IMR-90 (cell line): ENCODE measurements at regions not wholly inside any gene's neighbourhood (a gene's known extent, or its start where the extent isn't known, plus 50 kb on each side); places are given as distances from the start of the nearest gene placed in this dataset.

ENCODE experiments used
- ATAC-seq: fragments of 200-7000 bp; cut with Tn5 transposase; 2 replicates; pipeline ENCODE4 v1.9.1; 2020; ENCODE audit warnings: low read depth, mild to moderate bottlenecking, moderate library complexity
- BruUV-seq: library from RNA; stranded (reverse); fragments of 400-500 nt; replicated peaks from 2 replicates; lab custom pipeline; 2021; lab: Mats Ljungman, UMichigan
- CTCF ChIA-PET: fragments of 300-600 bp; formaldehyde crosslinking; extraction: SDS; loops from one replicate; lab custom pipeline; 2021; ENCODE audit warnings: antibody characterized with exemption; lab: Yijun Ruan, JAX
- POLR2A ChIA-PET: fragments of 300-600 bp; sonication (Branson Sonifier 250); formaldehyde crosslinking; loops from one replicate; lab custom pipeline; 2022; ENCODE audit warnings: antibody characterized with exemption; ENCODE audit not compliant: unreplicated experiment; lab: Charles Lee
- DNase-seq: peaks from one replicate; pipeline ENCODE4 v3.0.0; 2013
- H2AFZ ChIP-seq: replicated peaks from 2 replicates; pipeline ENCODE3; 2013; ENCODE audit warnings: low read length, mild to moderate bottlenecking; ENCODE audit not compliant: poor library complexity
- H2AK5ac ChIP-seq: 2 replicates; pipeline ENCODE4 v1.6.1; 2013; ENCODE audit warnings: low read depth, low read length, inconsistent platforms
- H2AK9ac ChIP-seq: replicated peaks from 2 replicates; pipeline ENCODE3; 2013; ENCODE audit warnings: mild to moderate bottlenecking, low read depth, low read length, moderate library complexity; ENCODE audit not compliant: poor library complexity
- H2BK120ac ChIP-seq: 2 replicates; pipeline ENCODE4 v1.6.1; 2013; ENCODE audit warnings: low read depth, low read length, inconsistent platforms
- H2BK15ac ChIP-seq: 3 replicates; pipeline ENCODE4 v1.6.1; 2013; ENCODE audit warnings: low read depth, low read length, inconsistent platforms
- H2BK20ac ChIP-seq: 2 replicates; pipeline ENCODE4 v1.6.1; 2013; ENCODE audit warnings: low read depth, mild to moderate bottlenecking, inconsistent platforms, low read length, moderate library complexity
- H2BK5ac ChIP-seq: 2 replicates; pipeline ENCODE4 v1.6.1; 2013; ENCODE audit warnings: mild to moderate bottlenecking, low read depth, low read length, inconsistent platforms; ENCODE audit not compliant: poor library complexity, severe bottlenecking
- H3K14ac ChIP-seq: replicated peaks from 2 replicates; pipeline ENCODE4 v1.6.1; 2013; ENCODE audit warnings: low read depth, low read length, inconsistent platforms
- H3K18ac ChIP-seq: 2 replicates; pipeline ENCODE4 v1.6.1; 2013; ENCODE audit warnings: low read depth, low read length, control low read depth
- H3K23ac ChIP-seq: 2 replicates; pipeline ENCODE4 v1.6.1; 2013; ENCODE audit warnings: low read depth, low read length, inconsistent platforms
- H3K27ac ChIP-seq: 2 replicates; pipeline ENCODE4 v1.5.1; 2013; ENCODE audit warnings: mild to moderate bottlenecking, control low read depth, low read length; ENCODE audit not compliant: insufficient read depth
- H3K27me3 ChIP-seq: 2 replicates; pipeline ENCODE4 v1.6.1; 2013; ENCODE audit warnings: low read length; ENCODE audit not compliant: control insufficient read depth, insufficient read depth
- H3K36me3 ChIP-seq: 2 replicates; pipeline ENCODE4 v1.6.1; 2013; ENCODE audit warnings: low read length, mixed read lengths; ENCODE audit not compliant: control insufficient read depth, insufficient read depth
- H3K4ac ChIP-seq: 2 replicates; pipeline ENCODE4 v1.6.1; 2013; ENCODE audit warnings: low read depth, low read length, inconsistent platforms
- H3K4me1 ChIP-seq: 2 replicates; pipeline ENCODE4 v1.6.1; 2013; ENCODE audit warnings: low read length, mixed read lengths; ENCODE audit not compliant: control insufficient read depth, insufficient read depth
- H3K4me2 ChIP-seq: 2 replicates; pipeline ENCODE4 v1.6.1; 2013; ENCODE audit warnings: low read depth, mild to moderate bottlenecking, control low read depth, low read length, moderate library complexity
- H3K4me3 ChIP-seq: 2 replicates; pipeline ENCODE4 v1.5.1; 2013; ENCODE audit warnings: low read depth, mild to moderate bottlenecking, control low read depth, low read length, moderate library complexity; ENCODE audit not compliant: insufficient read depth
- H3K56ac ChIP-seq: 2 replicates; pipeline ENCODE4 v1.6.1; 2013; ENCODE audit warnings: low read length, inconsistent platforms; ENCODE audit not compliant: insufficient read depth; ENCODE audit errors: extremely low read depth
- H3K79me1 ChIP-seq, 2 experiments: 2 replicates each; pipeline ENCODE4 v1.6.1; 2013; ENCODE audit warnings: low read length in 2 of 2, inconsistent platforms in 1 of 2, low read depth in 1 of 2
- H3K9ac ChIP-seq: 2 replicates; pipeline ENCODE4 v1.6.1; 2013; ENCODE audit warnings: low read depth, low read length, control low read depth
- H3K9me1 ChIP-seq: 2 replicates; pipeline ENCODE4 v1.6.1; 2013; ENCODE audit warnings: low read length, inconsistent platforms; ENCODE audit not compliant: insufficient read depth
- H3K9me3 ChIP-seq: 2 replicates; pipeline ENCODE4 v1.6.1; 2013; ENCODE audit warnings: low read length; ENCODE audit not compliant: control insufficient read depth, insufficient read depth
- H4K20me1 ChIP-seq: 2 replicates; pipeline ENCODE4 v1.6.1; 2013; ENCODE audit warnings: low read length, inconsistent platforms; ENCODE audit not compliant: insufficient read depth
- H4K5ac ChIP-seq: 2 replicates; pipeline ENCODE4 v1.6.1; 2013; ENCODE audit warnings: mild to moderate bottlenecking, low read depth, low read length, control low read depth
- H4K8ac ChIP-seq, 2 experiments: 2 replicates each; pipeline ENCODE4 v1.6.1; 2013; ENCODE audit warnings: low read depth in 2 of 2, low read length in 2 of 2, control low read depth in 1 of 2, inconsistent platforms in 1 of 2
- H4K91ac ChIP-seq: 2 replicates; pipeline ENCODE4 v1.6.1; 2013; ENCODE audit warnings: low read depth, low read length, inconsistent platforms; ENCODE audit not compliant: insufficient read depth
- CEBPB ChIP-seq: IDR thresholded peaks from 2 replicates; pipeline ENCODE4 v1.6.1; 2012; ENCODE audit warnings: low read depth, low read length, improper control_type of control experiment
- MAZ ChIP-seq: IDR thresholded peaks from 2 replicates; pipeline ENCODE4 v1.6.1; 2012; ENCODE audit warnings: low read depth, mild to moderate bottlenecking, low read length, improper control_type of control experiment, moderate library complexity, borderline replicate concordance
- POLR2A ChIP-seq: IDR thresholded peaks from 2 replicates; pipeline ENCODE4 v1.6.1; 2012; ENCODE audit warnings: mild to moderate bottlenecking, low read depth, low read length
- RAD21 ChIP-seq: IDR thresholded peaks from 2 replicates; pipeline ENCODE4 v1.6.1; 2012; ENCODE audit warnings: low read length, improper control_type of control experiment
- USF2 ChIP-seq: fragments of 150-350 bp; IDR thresholded peaks from 2 replicates; pipeline ENCODE4 v1.6.1; 2017; ENCODE audit warnings: mild to moderate bottlenecking, antibody characterized with exemption, low read length, low read depth
- WGBS, 2 experiments: methylation state at CpG; one replicate each; pipeline versions ENCODE4 v1.1.5 to v1.1.7; 2013; ENCODE audit warnings: missing lambda C conversion rate in 2 of 2; ENCODE audit not compliant: insufficient read length in 1 of 2; ENCODE audit errors: extremely low coverage in 2 of 2; 5-methylcytosine and 5-hydroxymethylcytosine counted together
- dilution Hi-C: fragments of 300-500 bp; cut with HindIII; formaldehyde crosslinking; loops from one replicate; pipeline ENCODE4 v1.14.3; 2018; ENCODE audit warnings: low sequenced_read_pairs; ENCODE audit not compliant: unreplicated experiment
- in situ Hi-C: fragments of 300-500 bp; cut with MboI; formaldehyde crosslinking; loops from 3 replicates; pipeline ENCODE4 v1.14.3; 2019; ENCODE audit warnings: low sequenced_read_pairs, inconsistent platforms, mixed read lengths
- intact Hi-C: fragments of 100-400 bp; cut with micrococcal nuclease; formaldehyde crosslinking; loops from 2 replicates; pipeline ENCODE4 v1.10.0; 2022

DNA sequence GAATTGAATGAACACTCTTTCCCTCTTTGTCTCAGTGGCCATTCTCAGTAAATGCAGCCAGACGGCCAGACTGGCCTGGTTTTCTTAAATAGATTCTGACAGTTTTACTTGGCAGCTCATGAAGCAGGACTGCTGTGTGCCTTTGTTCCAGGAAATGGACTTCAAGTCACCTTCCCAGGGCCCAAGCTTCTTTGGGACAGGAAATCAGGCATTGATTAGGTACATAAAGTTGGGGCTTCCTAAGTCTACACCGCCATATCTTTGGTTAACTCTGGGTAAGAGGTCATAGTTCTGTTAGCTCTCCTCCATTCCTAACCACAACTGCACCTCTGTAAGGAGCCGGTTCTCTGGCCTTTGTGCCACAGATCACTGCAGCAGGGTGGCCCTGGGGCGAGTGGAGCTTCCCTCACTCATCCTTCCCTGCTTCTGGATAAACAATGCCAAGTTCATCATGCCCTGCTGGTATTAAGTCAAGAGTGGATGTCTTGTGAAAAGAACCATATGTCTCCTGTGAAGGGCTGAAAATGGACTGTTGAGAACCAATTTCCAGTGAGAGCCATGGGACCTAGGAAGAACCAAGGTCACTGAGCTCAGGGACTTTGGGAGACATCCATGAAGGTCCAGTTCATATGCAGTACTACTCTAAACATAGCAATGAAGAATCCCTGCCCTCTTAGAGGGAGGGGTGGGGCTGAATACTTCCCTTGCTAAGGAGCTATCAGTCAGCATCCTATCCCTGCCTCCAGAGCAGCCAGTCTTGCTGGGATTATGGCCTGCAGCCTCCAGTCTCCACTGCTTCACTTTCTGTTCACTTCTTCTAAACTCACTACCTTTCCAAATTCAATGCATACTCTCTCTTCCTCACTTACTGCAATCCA, 122.6 kb upstream of the XPO1 start:
- Histone ChIP-seq H3K18ac (no peak overlapping the region), H3K4me3 (no peak overlapping the region), H3K9me3 (no peaks in the 10 kb centered on the region), H3K27me3 (no peaks in the 10 kb centered on the region), H3K27ac (no peak overlapping the region), H3K9ac (no peak overlapping the region), H3K9me1 (no peaks in the 10 kb centered on the region; the same call in none of the 2 replicates), H3K23ac (no peak overlapping the region), H2BK5ac (no peak overlapping the region), H3K4me1 (peaks cover 5% of the 10 kb centered on the region; the same call in 1 of the 2 replicates), H2BK120ac (no peak overlapping the region), H3K14ac (no peak overlapping the region), H3K36me3 (no peaks in the 10 kb centered on the region), H2AFZ (no peak overlapping the region), H2BK20ac (no peak overlapping the region), H3K4ac (no peak overlapping the region), H4K5ac (no peak overlapping the region), H2AK5ac (no peak overlapping the region), H3K4me2 (no peak overlapping the region), H4K20me1 (no peaks in the 10 kb centered on the region), H3K79me1 (no peaks in the 10 kb centered on the region), H2AK9ac (no peak overlapping the region), H2BK15ac (no peak overlapping the region), H4K91ac (no peak overlapping the region), H4K8ac (no peak overlapping the region), H3K56ac (no peak overlapping the region)
- in situ Hi-C loops (no loop called here), dilution Hi-C loops (no loop called here), intact Hi-C loops (no loop called here)
- WGBS, 2 experiments: 60% methylated on average over 1 of the region's 4 CpGs; no CpG with 5 or more reads in 1 of the 2 experiments
- ATAC-seq (no peak), DNase-seq (no peak)
- no peak for TF ChIP-seq MAZ
- TF ChIP-seq POLR2A: no peak
- TF ChIP-seq CEBPB: no peak
- no peak for TF ChIP-seq USF2
- TF ChIP-seq RAD21: no peak
- no TSS peak for BruUV-seq
- ChIA-PET POLR2A (no interaction called here), CTCF (interaction anchor here (0.5 to 1.1 kb wide), 4 partner anchors 9 to 130 kb away, joined by 3 to 7 read pairs (median 4); no protein-coding TSS in a partner anchor)
